Trophoblast cell (in vitro differentiated cells and primary cell): ENCODE measurements at regions not wholly inside any gene's neighbourhood (a gene's known extent, or its start where the extent isn't known, plus 50 kb on each side); places are given as distances from the start of the nearest gene placed in this dataset.
"Not testable (repeated sequence)": the region's sequence is repeated elsewhere in the genome, so short reads cannot be mapped to it uniquely, and the experiment has no call there.

Experiments used
- DNase-seq, 2 donors: peaks; one replicate each; pipeline ENCODE4 v3.0.0-alpha.2; 2016
- H2AFZ ChIP-seq: 2 replicates; pipeline ENCODE4 v1.6.1; 2013; ENCODE audit warnings: low read length, moderate library complexity, mild to moderate bottlenecking; ENCODE audit not compliant: insufficient read depth, poor library complexity
- H2AK5ac ChIP-seq: 2 replicates; pipeline ENCODE4 v1.6.1; 2013; ENCODE audit warnings: mild to moderate bottlenecking, low read length
- H2BK120ac ChIP-seq: 2 replicates; pipeline ENCODE4 v1.6.1; 2013; ENCODE audit warnings: low read length, mild to moderate bottlenecking, moderate library complexity; ENCODE audit not compliant: insufficient read depth, poor library complexity
- H2BK12ac ChIP-seq: 2 replicates; pipeline ENCODE4 v1.6.1; 2013; ENCODE audit warnings: mild to moderate bottlenecking, low read length, moderate library complexity
- H2BK5ac ChIP-seq: 2 replicates; pipeline ENCODE4 v1.6.1; 2013; ENCODE audit warnings: low read length, low read depth, moderate library complexity, mild to moderate bottlenecking; ENCODE audit not compliant: poor library complexity
- H3K14ac ChIP-seq: 2 replicates; pipeline ENCODE4 v1.6.1; 2013; ENCODE audit warnings: mild to moderate bottlenecking, low read length
- H3K18ac ChIP-seq: 2 replicates; pipeline ENCODE4 v1.6.1; 2013; ENCODE audit warnings: mild to moderate bottlenecking, low read length
- H3K23ac ChIP-seq: 2 replicates; pipeline ENCODE4 v1.6.1; 2013; ENCODE audit warnings: low read length
- H3K27ac ChIP-seq: 2 replicates; pipeline ENCODE4 v1.5.1; 2013; ENCODE audit warnings: low read depth, mild to moderate bottlenecking, inconsistent platforms, low read length, moderate library complexity
- H3K27me3 ChIP-seq: 2 replicates; pipeline ENCODE4 v1.6.1; 2013; ENCODE audit warnings: inconsistent platforms, mild to moderate bottlenecking, low read length, moderate library complexity; ENCODE audit not compliant: insufficient read depth
- H3K36me3 ChIP-seq, 2 experiments: 1 replicate in 1 of 2; 2 replicates in 1 of 2; pipeline ENCODE4 v1.6.1; 2013; ENCODE audit warnings: low read length in 2 of 2, mild to moderate bottlenecking in 2 of 2, moderate library complexity in 1 of 2; ENCODE audit not compliant: insufficient read depth in 2 of 2, control insufficient read depth in 1 of 2
- H3K4ac ChIP-seq: 2 replicates; pipeline ENCODE4 v1.6.1; 2013; ENCODE audit warnings: low read depth, mild to moderate bottlenecking, low read length, moderate library complexity
- H3K4me1 ChIP-seq, 2 experiments: 1 replicate in 1 of 2; 2 replicates in 1 of 2; pipeline ENCODE4 v1.6.1; 2013; ENCODE audit warnings: low read length in 2 of 2, mild to moderate bottlenecking in 2 of 2, moderate library complexity in 1 of 2; ENCODE audit not compliant: insufficient read depth in 2 of 2, control insufficient read depth in 1 of 2
- H3K4me2 ChIP-seq: 2 replicates; pipeline ENCODE4 v1.6.1; 2013; ENCODE audit warnings: inconsistent platforms, mild to moderate bottlenecking, low read length, moderate library complexity
- H3K4me3 ChIP-seq: 2 replicates; pipeline ENCODE4 v1.5.1; 2013; ENCODE audit warnings: mild to moderate bottlenecking, low read depth, low read length, inconsistent platforms
- H3K79me1 ChIP-seq: one replicate; pipeline ENCODE4 v1.6.1; 2013; ENCODE audit warnings: low read length
- H3K79me2 ChIP-seq: 2 replicates; pipeline ENCODE4 v1.6.1; 2013; ENCODE audit warnings: low read length, mild to moderate bottlenecking; ENCODE audit not compliant: control insufficient read depth, insufficient read depth, poor library complexity
- H3K9ac ChIP-seq: 2 replicates; pipeline ENCODE4 v1.6.1; 2013; ENCODE audit warnings: mild to moderate bottlenecking, low read length
- H3K9me3 ChIP-seq: 2 replicates; pipeline ENCODE4 v1.6.1; 2013; ENCODE audit warnings: low read depth, mild to moderate bottlenecking, control low read depth, inconsistent platforms, low read length; ENCODE audit not compliant: insufficient read depth
- H4K12ac ChIP-seq: 2 replicates; pipeline ENCODE4 v1.6.1; 2013; ENCODE audit warnings: low read depth, mild to moderate bottlenecking, low read length, moderate library complexity
- H4K8ac ChIP-seq: 2 replicates; pipeline ENCODE4 v1.6.1; 2013; ENCODE audit warnings: low read depth, mild to moderate bottlenecking, low read length, moderate library complexity
- H4K91ac ChIP-seq: one replicate; pipeline ENCODE4 v1.6.1; 2013; ENCODE audit warnings: low read depth, mild to moderate bottlenecking, low read length, moderate library complexity
- WGBS: extraction: QIAGEN DNeasy Blood & Tissue Kit; methylation state at CpG from one replicate; pipeline ENCODE4 v1.1.7; 2013; ENCODE audit warnings: missing lambda C conversion rate; ENCODE audit not compliant: insufficient read length, insufficient coverage; ENCODE audit errors: extremely low coverage; 5-methylcytosine and 5-hydroxymethylcytosine counted together

- no peak overlapping the region for H4K12ac ChIP-seq
- H4K91ac ChIP-seq, result no peak overlapping the region
- no peaks in the 10 kb centered on the region for H3K36me3 ChIP-seq
- H3K79me1 ChIP-seq, result no peaks in the 10 kb centered on the region
- H3K4me3 ChIP-seq, result no peak overlapping the region
- H3K4ac ChIP-seq, result no peak overlapping the region
- no peak overlapping the region for H3K27ac ChIP-seq
- no peak overlapping the region for H3K14ac ChIP-seq
- H2BK5ac ChIP-seq, result no peak overlapping the region
- no peak overlapping the region for H3K4me2 ChIP-seq
- no peak overlapping the region for H2BK12ac ChIP-seq
- H2BK120ac ChIP-seq, result no peak overlapping the region
- H3K18ac ChIP-seq, result no peak overlapping the region
- H2AFZ ChIP-seq, result no peak overlapping the region
- H3K23ac ChIP-seq, result no peak overlapping the region
- H2AK5ac ChIP-seq, result no peak overlapping the region
- no peak overlapping the region for H3K9ac ChIP-seq
- no peak overlapping the region for H4K8ac ChIP-seq
- DNase-seq, result no peak
- no peaks in the 10 kb centered on the region for H3K4me1 ChIP-seq
- no peaks in the 10 kb centered on the region for H3K27me3 ChIP-seq
- H3K79me2 ChIP-seq, result no peaks in the 10 kb centered on the region
- WGBS, result no CpG with 5 or more reads among the region's 15 CpGs
- peaks cover 14% of the 10 kb centered on the region for H3K9me3 ChIP-seq
Measured at GRCh38 chr17:73855720-73856333, 211.6 kb upstream of the SDK2 start.

GRCh38 chr17:73856556-73856955 is 212.3 kb upstream of the SDK2 start:
- no peak overlapping the region for H4K8ac ChIP-seq
- H2AK5ac ChIP-seq, result no peak overlapping the region
- H3K4me1 ChIP-seq, result no peaks in the 10 kb centered on the region
- no peak for DNase-seq
- H3K79me2 ChIP-seq, result no peaks in the 10 kb centered on the region
- no peak overlapping the region for H4K12ac ChIP-seq
- peaks cover 14% of the 10 kb centered on the region for H3K9me3 ChIP-seq
- H3K79me1 ChIP-seq, result no peaks in the 10 kb centered on the region
- no peak overlapping the region for H2AFZ ChIP-seq
- H3K27me3 ChIP-seq, result no peaks in the 10 kb centered on the region
- no peak overlapping the region for H3K27ac ChIP-seq
- H3K4ac ChIP-seq, result no peak overlapping the region
- no peak overlapping the region for H3K4me3 ChIP-seq
- no peak overlapping the region for H2BK5ac ChIP-seq
- WGBS, result no CpG with 5 or more reads among the region's 11 CpGs
- H2BK12ac ChIP-seq, result no peak overlapping the region
- H3K18ac ChIP-seq, result no peak overlapping the region
- H3K36me3 ChIP-seq, result no peaks in the 10 kb centered on the region
- no peak overlapping the region for H2BK120ac ChIP-seq
- no peak overlapping the region for H3K23ac ChIP-seq
- H4K91ac ChIP-seq, result no peak overlapping the region
- H3K14ac ChIP-seq, result no peak overlapping the region
- no peak overlapping the region for H3K4me2 ChIP-seq
- H3K9ac ChIP-seq, result no peak overlapping the region

GRCh38 chr17:73859439-73860008 is 215.3 kb upstream of the SDK2 start:
- H3K27ac ChIP-seq, DNase-seq, H3K4ac ChIP-seq, H3K18ac ChIP-seq, H3K4me2 ChIP-seq, H4K8ac ChIP-seq, H3K79me2 ChIP-seq, H3K9ac ChIP-seq, H2BK5ac ChIP-seq, H3K4me1 ChIP-seq, H3K14ac ChIP-seq, H3K27me3 ChIP-seq, H2AK5ac ChIP-seq, H3K36me3 ChIP-seq, H2AFZ ChIP-seq, H3K4me3 ChIP-seq, H4K91ac ChIP-seq, H4K12ac ChIP-seq, H3K9me3 ChIP-seq, H3K23ac ChIP-seq, H2BK12ac ChIP-seq, H3K79me1 ChIP-seq, H2BK120ac ChIP-seq: not testable (repeated sequence)
- WGBS, result no CpG with 5 or more reads among the region's 1 CpG

- Histone ChIP-seq H3K79me1 (no peaks in the 10 kb centered on the region), H3K27ac (no peak overlapping the region), H4K12ac (no peak overlapping the region), H3K9me3 (no peaks in the 10 kb centered on the region), H3K4me2 (no peak overlapping the region), H2AFZ (no peak overlapping the region), H4K91ac (no peak overlapping the region), H3K36me3 (no peaks in the 10 kb centered on the region), H3K18ac (no peak overlapping the region), H2AK5ac (no peak overlapping the region), H3K4me3 (no peak overlapping the region), H3K27me3 (no peaks in the 10 kb centered on the region), H3K4me1 (no peaks in the 10 kb centered on the region), H4K8ac (no peak overlapping the region), H3K4ac (no peak overlapping the region), H3K14ac (no peak overlapping the region), H2BK120ac (no peak overlapping the region), H2BK5ac (no peak overlapping the region), H3K23ac (no peak overlapping the region), H2BK12ac (no peak overlapping the region), H3K79me2 (no peaks in the 10 kb centered on the region), H3K9ac (no peak overlapping the region)
- DNase-seq, result no peak
- WGBS, result no CpG with 5 or more reads among the region's 3 CpGs
Measured at GRCh38 chr17:73861543-73861942, 217.3 kb upstream of the SDK2 start.
